Effector memory CD4-positive, alpha-beta T cell (primary cell): ENCODE measurements at regions not wholly inside any gene's neighbourhood (a gene's known extent, or its start where the extent isn't known, plus 50 kb on each side); places are given as distances from the start of the nearest gene placed in this dataset.

Experiments
- DNase-seq, 3 donors: peaks; one replicate each; pipeline ENCODE4 v3.0.0-alpha.2; 2020
- H3K27ac ChIP-seq: 2 replicates; pipeline ENCODE4 v1.7.0; 2013; ENCODE audit warnings: mild to moderate bottlenecking, low read length, moderate library complexity; ENCODE audit not compliant: insufficient read depth, poor library complexity, severe bottlenecking
- H3K27me3 ChIP-seq: replicated peaks from 2 replicates; pipeline ENCODE4 v1.7.0; 2013; ENCODE audit warnings: mild to moderate bottlenecking, low read length; ENCODE audit not compliant: insufficient read depth, control insufficient read depth, poor library complexity, severe bottlenecking
- H3K36me3 ChIP-seq: 2 replicates; pipeline ENCODE4 v1.7.0; 2013; ENCODE audit warnings: mild to moderate bottlenecking, low read length, moderate library complexity; ENCODE audit not compliant: control insufficient read depth, insufficient read depth
- H3K4me1 ChIP-seq: 2 replicates; pipeline ENCODE4 v1.7.0; 2013; ENCODE audit warnings: low read length, mild to moderate bottlenecking; ENCODE audit not compliant: control insufficient read depth, insufficient read depth, poor library complexity, severe bottlenecking
- H3K4me3 ChIP-seq: 2 replicates; pipeline ENCODE4 v1.7.0; 2013; ENCODE audit warnings: low read length, low read depth, mild to moderate bottlenecking; ENCODE audit not compliant: insufficient read depth, poor library complexity, severe bottlenecking
- H3K9me3 ChIP-seq: 2 replicates; pipeline ENCODE4 v1.7.0; 2013; ENCODE audit warnings: mild to moderate bottlenecking, low read length, moderate library complexity; ENCODE audit not compliant: control insufficient read depth

DNA sequence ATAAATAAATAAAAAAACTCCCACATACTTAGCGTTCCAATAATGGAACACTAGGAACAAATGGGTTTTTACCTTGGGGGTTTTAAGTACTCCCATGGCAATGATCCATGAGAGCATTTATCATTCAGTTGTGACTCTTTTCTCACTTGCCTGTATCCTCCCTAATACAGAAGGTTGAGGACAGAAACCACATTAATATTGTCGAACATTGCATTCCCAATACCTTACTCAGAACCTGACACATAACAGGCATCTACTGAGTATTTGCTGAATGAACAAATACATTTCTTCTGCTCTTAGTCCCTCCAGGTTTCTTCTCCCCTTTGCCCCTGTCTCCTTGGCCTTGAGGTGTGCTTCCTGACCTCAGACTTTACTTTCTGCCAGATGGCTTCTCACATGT is 175.9 kb downstream of the CEMIP2 start:
- no peaks in the 10 kb centered on the region for H3K4me1 ChIP-seq
- no peak overlapping the region for H3K27ac ChIP-seq
- no peak for DNase-seq
- peaks cover 3% of the 10 kb centered on the region for H3K27me3 ChIP-seq
- no peaks in the 10 kb centered on the region for H3K36me3 ChIP-seq
- H3K4me3 ChIP-seq, result no peak overlapping the region
- no peaks in the 10 kb centered on the region for H3K9me3 ChIP-seq

DNA sequence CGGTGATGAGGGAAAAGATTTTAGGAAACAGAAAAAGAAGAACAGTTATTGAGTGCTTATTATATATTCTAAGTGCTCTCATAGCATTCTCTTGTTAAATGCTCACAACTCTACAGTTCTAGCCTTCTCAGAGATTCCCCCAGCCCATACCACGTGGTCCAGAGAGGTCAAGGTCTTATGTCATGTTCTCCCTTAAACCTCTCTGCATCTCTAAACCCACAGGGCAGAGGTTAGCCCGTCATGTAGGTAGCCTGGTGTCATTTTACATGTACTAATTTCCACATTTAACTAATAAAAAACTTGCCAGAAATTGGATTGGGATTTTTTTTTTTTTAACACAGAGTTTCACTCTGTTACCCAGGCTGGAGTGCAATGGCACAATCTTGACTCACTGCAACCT is 178.0 kb downstream of the CEMIP2 start:
- H3K27me3 ChIP-seq, result peaks cover 3% of the 10 kb centered on the region
- no peak overlapping the region for H3K27ac ChIP-seq
- DNase-seq, result no peak
- no peaks in the 10 kb centered on the region for H3K9me3 ChIP-seq
- no peak overlapping the region for H3K4me3 ChIP-seq
- no peaks in the 10 kb centered on the region for H3K36me3 ChIP-seq
- H3K4me1 ChIP-seq, result no peaks in the 10 kb centered on the region

DNA sequence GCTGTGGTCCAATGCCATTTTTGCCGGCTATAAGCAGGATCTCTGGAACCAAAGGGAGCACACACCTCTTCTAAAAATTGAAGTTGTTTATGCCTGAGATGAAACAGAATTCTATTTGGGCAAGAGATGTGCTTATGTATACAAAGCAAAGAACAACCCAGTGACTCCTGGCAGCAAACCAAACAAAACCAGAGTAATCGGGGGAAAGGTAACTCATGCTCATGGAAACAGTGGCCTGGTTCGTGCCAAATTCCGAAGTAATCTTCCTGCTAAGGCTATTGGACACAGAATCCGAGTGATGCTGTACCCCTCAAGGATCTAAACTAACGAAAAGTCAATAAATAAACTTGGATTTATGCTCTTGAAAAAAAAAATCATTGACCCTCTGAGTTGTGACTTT is 178.7 kb downstream of the CEMIP2 start:
- H3K4me1 ChIP-seq, result no peaks in the 10 kb centered on the region
- H3K9me3 ChIP-seq, result no peaks in the 10 kb centered on the region
- H3K27ac ChIP-seq, result no peak overlapping the region
- H3K4me3 ChIP-seq, result no peak overlapping the region
- DNase-seq, result no peak
- no peaks in the 10 kb centered on the region for H3K36me3 ChIP-seq
- peaks cover 3% of the 10 kb centered on the region for H3K27me3 ChIP-seq

DNA sequence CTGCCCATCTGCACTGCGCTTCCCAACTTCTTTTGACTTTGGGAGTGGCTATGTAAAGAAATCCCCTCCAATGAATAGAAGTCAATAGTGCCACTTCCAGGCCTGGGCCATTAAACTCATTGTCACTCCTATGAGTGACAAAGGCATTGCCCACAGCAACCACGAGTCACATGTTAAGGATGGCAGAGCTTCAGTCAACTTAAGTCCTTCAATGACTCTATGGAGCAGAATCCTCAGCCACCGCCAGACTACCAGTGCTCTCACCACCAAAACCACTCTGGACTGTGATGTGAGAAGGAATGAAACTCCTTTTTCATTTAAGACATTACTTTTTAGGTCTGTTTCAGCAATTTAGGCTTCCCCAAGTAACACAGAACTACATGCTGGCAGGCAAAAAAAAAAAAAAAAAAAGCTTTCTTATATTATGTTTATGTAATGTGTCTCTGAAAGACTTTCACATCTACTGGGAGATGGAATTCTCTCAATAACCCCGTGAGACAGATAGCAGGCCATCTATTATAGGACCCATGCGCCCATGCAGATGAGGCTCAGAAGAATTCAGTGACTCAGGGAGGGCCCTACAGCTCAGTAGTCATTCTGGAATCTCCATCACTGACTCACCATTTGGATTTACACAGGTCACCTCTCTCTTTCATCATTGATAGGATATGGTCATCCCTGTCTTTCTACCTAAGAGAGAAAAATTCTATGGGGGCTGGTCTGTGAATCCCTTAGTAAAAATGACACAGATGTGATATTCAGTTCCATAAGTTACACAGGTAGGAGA is 180.5 kb downstream of the CEMIP2 start:
- no peak overlapping the region for H3K4me3 ChIP-seq
- no peaks in the 10 kb centered on the region for H3K9me3 ChIP-seq
- DNase-seq, result no peak
- H3K27ac ChIP-seq, result no peak overlapping the region
- H3K36me3 ChIP-seq, result no peaks in the 10 kb centered on the region
- no peaks in the 10 kb centered on the region for H3K4me1 ChIP-seq
- H3K27me3 ChIP-seq, result peaks cover 3% of the 10 kb centered on the region

DNA sequence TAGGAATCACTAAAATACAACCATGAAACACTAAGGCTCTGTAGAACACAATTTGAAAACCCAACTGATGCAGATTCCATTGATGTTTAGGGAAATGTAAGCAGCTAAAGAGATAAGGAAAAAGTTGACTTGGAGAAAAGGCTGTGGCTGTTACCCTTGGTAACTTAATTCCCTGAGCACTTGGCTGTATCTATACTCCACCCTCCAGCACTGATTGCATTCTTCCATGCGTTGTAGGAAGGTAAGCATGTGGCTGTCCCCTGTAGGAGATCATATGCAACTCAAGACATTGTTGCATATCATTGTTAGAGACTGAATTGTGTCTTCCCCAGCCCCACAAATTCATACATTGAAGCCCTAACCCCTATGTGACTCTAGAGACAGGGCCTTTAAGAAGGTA is 184.5 kb downstream of the CEMIP2 start:
- H3K27ac ChIP-seq, result no peak overlapping the region
- H3K4me3 ChIP-seq, result no peak overlapping the region
- no peaks in the 10 kb centered on the region for H3K4me1 ChIP-seq
- DNase-seq, result no peak
- H3K27me3 ChIP-seq, result no peaks in the 10 kb centered on the region
- H3K36me3 ChIP-seq, result no peaks in the 10 kb centered on the region
- H3K9me3 ChIP-seq, result no peaks in the 10 kb centered on the region

DNA sequence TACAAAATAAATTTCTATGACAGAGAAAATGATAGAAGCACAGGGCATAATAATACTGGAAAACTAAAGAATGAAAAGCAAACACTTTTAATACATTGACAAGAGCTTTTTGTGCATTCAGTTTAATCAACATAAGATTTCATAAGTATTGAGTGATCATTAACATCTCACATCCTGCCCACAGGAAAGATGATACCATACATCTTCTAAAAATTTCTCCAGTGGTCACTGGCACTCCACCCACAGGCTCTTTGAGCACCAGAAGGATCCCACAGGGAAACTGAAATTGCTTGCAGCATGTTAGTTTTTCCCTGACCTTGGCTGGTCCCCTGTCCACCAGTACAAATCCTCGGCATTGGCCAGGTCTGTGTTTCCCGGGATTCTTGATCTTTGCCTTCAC is 186.0 kb downstream of the CEMIP2 start:
- Histone ChIP-seq H3K4me1 (no peaks in the 10 kb centered on the region), H3K27me3 (no peaks in the 10 kb centered on the region), H3K4me3 (no peak overlapping the region), H3K36me3 (no peaks in the 10 kb centered on the region), H3K9me3 (no peaks in the 10 kb centered on the region), H3K27ac (no peak overlapping the region)
- no peak for DNase-seq

DNA sequence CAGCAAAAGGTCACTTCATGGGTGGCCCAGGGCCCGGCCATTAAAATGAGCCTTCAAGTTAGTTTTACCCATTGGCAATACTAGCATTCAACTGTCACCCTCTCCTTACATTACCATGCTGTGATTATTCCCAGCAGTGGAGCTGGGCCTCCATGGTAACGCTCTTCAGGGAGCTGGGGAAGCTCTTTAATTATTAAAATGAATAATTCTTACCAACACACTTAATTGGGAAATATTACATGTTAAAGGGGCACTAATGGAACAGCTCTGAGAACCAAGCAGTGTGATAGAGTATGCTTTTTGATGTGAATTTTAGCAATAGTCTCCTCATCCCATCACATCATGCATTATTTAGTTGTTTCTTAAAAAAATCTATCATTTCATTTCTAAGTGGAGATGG is 187.2 kb downstream of the CEMIP2 start:
- H3K27ac ChIP-seq, result no peak overlapping the region
- DNase-seq, result no peak
- no peaks in the 10 kb centered on the region for H3K9me3 ChIP-seq
- no peaks in the 10 kb centered on the region for H3K36me3 ChIP-seq
- no peak overlapping the region for H3K4me3 ChIP-seq
- no peaks in the 10 kb centered on the region for H3K27me3 ChIP-seq
- no peaks in the 10 kb centered on the region for H3K4me1 ChIP-seq

DNA sequence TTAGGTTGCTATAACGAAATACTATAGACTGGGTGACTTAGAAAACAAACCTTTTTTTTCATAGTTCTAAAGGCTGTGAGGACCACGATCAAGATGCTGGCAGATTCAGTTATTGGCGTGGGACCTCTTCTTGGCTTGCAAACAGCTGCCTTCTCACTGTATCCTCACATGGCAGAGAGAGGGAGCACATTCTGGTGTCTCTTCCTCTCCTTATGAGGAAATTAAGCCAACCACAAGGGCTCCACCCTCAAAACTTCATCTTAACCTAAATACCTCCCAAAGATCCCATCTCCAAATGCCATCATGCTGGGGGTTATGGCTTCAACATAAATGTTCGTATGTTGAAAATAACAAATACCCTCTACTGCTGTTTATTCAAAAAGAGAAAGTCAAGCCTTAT is 197.1 kb downstream of the CEMIP2 start:
- no peaks in the 10 kb centered on the region for H3K36me3 ChIP-seq
- DNase-seq, result no peak
- no peak overlapping the region for H3K27ac ChIP-seq
- no peaks in the 10 kb centered on the region for H3K4me1 ChIP-seq
- H3K27me3 ChIP-seq, result no peaks in the 10 kb centered on the region
- H3K9me3 ChIP-seq, result no peaks in the 10 kb centered on the region
- H3K4me3 ChIP-seq, result no peak overlapping the region

DNA sequence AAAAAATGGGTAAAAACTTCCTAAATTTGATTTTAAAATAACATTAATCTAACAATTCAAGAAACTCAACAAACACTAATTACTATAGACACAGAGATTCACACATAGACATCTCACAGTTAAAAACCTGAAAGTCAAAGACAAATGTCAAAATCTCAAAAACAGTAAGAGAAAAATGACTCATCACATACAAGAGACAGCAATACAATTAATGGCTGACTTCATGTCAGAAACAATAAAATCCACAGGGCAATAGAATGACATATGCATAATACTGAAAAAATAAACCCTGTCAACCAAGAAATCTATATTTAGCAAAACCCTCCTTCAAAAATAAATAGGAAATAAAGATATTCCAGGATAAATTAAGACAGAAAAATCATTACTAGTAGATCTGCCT is 200.4 kb downstream of the CEMIP2 start:
- Histone ChIP-seq H3K36me3 (no peaks in the 10 kb centered on the region), H3K4me3 (no peak overlapping the region), H3K4me1 (no peaks in the 10 kb centered on the region), H3K9me3 (no peaks in the 10 kb centered on the region), H3K27ac (no peak overlapping the region), H3K27me3 (no peaks in the 10 kb centered on the region)
- DNase-seq, result no peak

DNA sequence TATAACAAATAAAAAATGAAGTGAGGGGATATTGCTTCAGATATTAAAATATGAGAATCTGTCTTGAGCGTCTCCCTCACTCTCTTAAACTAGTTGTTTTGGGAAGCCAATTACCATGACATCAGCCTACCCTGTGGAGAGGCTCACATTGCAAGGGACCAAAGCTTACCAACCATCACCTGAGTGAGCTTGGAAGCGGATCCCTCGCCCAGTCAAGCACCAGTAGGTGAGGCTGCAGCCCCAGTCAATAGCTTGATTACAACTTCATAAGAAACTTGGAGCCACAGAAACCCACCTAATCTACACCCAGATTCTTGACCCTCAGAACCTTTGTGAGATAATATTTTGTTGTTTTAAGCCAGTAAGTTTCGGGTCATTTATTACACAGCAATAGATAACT is 206.2 kb downstream of the CEMIP2 start:
- Histone ChIP-seq H3K9me3 (no peaks in the 10 kb centered on the region), H3K4me1 (no peaks in the 10 kb centered on the region), H3K36me3 (no peaks in the 10 kb centered on the region), H3K4me3 (no peak overlapping the region), H3K27ac (no peak overlapping the region), H3K27me3 (no peaks in the 10 kb centered on the region)
- no peak for DNase-seq
